ENCODE measurements at regions not wholly inside any gene's neighbourhood (a gene's known extent, or its start where the extent isn't known, plus 50 kb on each side); places are given as distances from the start of the nearest gene placed in this dataset.

GRCh38 chr7:155365146-155365874 is 67.6 kb downstream of the INSIG1 start:
- TF ChIP-seq ZFP30 (CRISPR knock-in tag; IDR thresholded peaks at IDR 0.05) (no peak), ZFP3 (CRISPR knock-in tag; IDR thresholded peaks at IDR 0.05) (no peak)
